Panc1 (cell line): ENCODE measurements at regions not wholly inside any gene's neighbourhood (a gene's known extent, or its start where the extent isn't known, plus 50 kb on each side); places are given as distances from the start of the nearest gene placed in this dataset.

Source experiments
- ATAC-seq: fragments of 200-7000 bp; cut with Tn5 transposase; 2 replicates; pipeline ENCODE4 v1.9.1; 2020; ENCODE audit warnings: mild to moderate bottlenecking, moderate library complexity
- BruUV-seq: library from RNA; stranded (reverse); fragments of 400-500 nt; replicated peaks from 2 replicates; lab custom pipeline; 2021; lab: Mats Ljungman, UMichigan
- CTCF ChIA-PET: fragments of 300-600 bp; sonication (Branson Sonifier 250); formaldehyde crosslinking; loops from one replicate; lab custom pipeline; 2022; ENCODE audit warnings: antibody characterized with exemption; lab: Charles Lee
- POLR2A ChIA-PET: fragments of 300-600 bp; sonication (Branson Sonifier 250); formaldehyde crosslinking; loops from one replicate; lab custom pipeline; 2022; ENCODE audit warnings: antibody characterized with exemption; lab: Charles Lee
- DNase-seq: peaks from one replicate; pipeline ENCODE4 v3.0.0-alpha.2; 2010; ENCODE audit warnings: low read depth, low spot score
- H3K27ac ChIP-seq: 2 replicates; pipeline ENCODE4 v1.5.1; 2011; ENCODE audit warnings: mild to moderate bottlenecking, low read length, inconsistent platforms
- H3K27me3 ChIP-seq: fragments of 200-500 bp; sonication (Bioruptor generic); 2 replicates; pipeline ENCODE4 v1.6.0; 2014; ENCODE audit warnings: low read length, inconsistent platforms; ENCODE audit not compliant: control insufficient read depth, insufficient read depth
- H3K36me3 ChIP-seq: fragments of 200-500 bp; sonication (Bioruptor generic); 2 replicates; pipeline ENCODE4 v1.5.1; 2014; ENCODE audit warnings: inconsistent platforms, mild to moderate bottlenecking, low read length, moderate library complexity; ENCODE audit not compliant: control insufficient read depth, insufficient read depth
- H3K4me1 ChIP-seq: 2 replicates; pipeline ENCODE4 v1.5.1; 2011; ENCODE audit warnings: inconsistent platforms, mild to moderate bottlenecking, low read length, moderate library complexity; ENCODE audit not compliant: control insufficient read depth, insufficient read depth
- H3K4me3 ChIP-seq, 2 experiments: 2 replicates each; pipeline ENCODE4 v1.5.1; 2011 to 2012; ENCODE audit warnings: low read depth in 2 of 2, low read length in 2 of 2, mild to moderate bottlenecking in 2 of 2, inconsistent platforms in 1 of 2, moderate library complexity in 1 of 2
- H3K9me3 ChIP-seq: fragments of 200-500 bp; sonication (Bioruptor generic); 2 replicates; pipeline ENCODE4 v1.5.1; 2014; ENCODE audit warnings: low read depth, mild to moderate bottlenecking, inconsistent platforms, low read length, moderate library complexity; ENCODE audit not compliant: control insufficient read depth, insufficient read depth
- CTCF ChIP-seq: fragments of 450-650 bp; IDR thresholded peaks from 2 replicates; pipeline ENCODE4 v1.5.1; 2017; ENCODE audit warnings: mild to moderate bottlenecking
- POLR2AphosphoS5 ChIP-seq: IDR thresholded peaks from 2 replicates; pipeline ENCODE4 v1.6.1; 2012; ENCODE audit warnings: mild to moderate bottlenecking, low read depth, low read length, moderate library complexity
- REST ChIP-seq, 2 experiments: IDR thresholded peaks; 2 replicates each; pipeline ENCODE4 v1.6.1; 2011 to 2012; ENCODE audit warnings: low read depth in 2 of 2, control low read depth in 1 of 2, low read length in 1 of 2, mild to moderate bottlenecking in 1 of 2, moderate library complexity in 1 of 2; ENCODE audit not compliant: insufficient read depth in 1 of 2
- SIN3A ChIP-seq: IDR thresholded peaks from 2 replicates; pipeline ENCODE4 v1.6.1; 2012; ENCODE audit warnings: low read depth, mild to moderate bottlenecking, low read length, moderate library complexity, borderline replicate concordance; ENCODE audit not compliant: insufficient read depth
- TCF7L2 ChIP-seq: IDR thresholded peaks from 2 replicates; pipeline ENCODE4 v1.6.1; 2011; ENCODE audit warnings: mild to moderate bottlenecking, low read depth, low read length, inconsistent platforms
- in situ Hi-C: cut with HindIII; loops from 2 replicates; pipeline ENCODE4 v1.10.0; 2016; ENCODE audit warnings: low sequenced_read_pairs, low pct_unique_long_range_greater_than_20kb
- intact Hi-C: fragments of 100-400 bp; cut with micrococcal nuclease; formaldehyde crosslinking; loops from one replicate; pipeline ENCODE4 v1.10.0; 2022; ENCODE audit not compliant: unreplicated experiment

GRCh38 chr16:87132361-87133014 lies 184.7 kb downstream of the C16orf95 start:
- no TSS peak for BruUV-seq
- H3K4me1 ChIP-seq = no peaks in the 10 kb centered on the region
- ATAC-seq = peak; percentile 54
- no peaks in the 10 kb centered on the region for H3K27me3 ChIP-seq
- intact Hi-C loops (no loop called here), in situ Hi-C loops (no loop called here)
- no peak overlapping the region for H3K4me3 ChIP-seq
- H3K27ac ChIP-seq = no peak overlapping the region
- DNase-seq = no peak
- POLR2A ChIA-PET = no interaction called here
- no peaks in the 10 kb centered on the region for H3K9me3 ChIP-seq
- H3K36me3 ChIP-seq = no peaks in the 10 kb centered on the region
- CTCF ChIA-PET = interaction anchor here (0.7 kb wide), 1 partner anchor 71 kb away, joined by 5 read pairs; no protein-coding TSS in a partner anchor
- no peak for TF ChIP-seq REST (IDR thresholded peaks at IDR 0.05; ENCODE audit: insufficient read depth in 1 of 2, low read depth in 2 of 2, low read length in 1 of 2)
- no peak for TF ChIP-seq CTCF
- TF ChIP-seq SIN3A = no peak
- no peak for TF ChIP-seq TCF7L2
- TF ChIP-seq POLR2AphosphoS5 = no peak

DNA sequence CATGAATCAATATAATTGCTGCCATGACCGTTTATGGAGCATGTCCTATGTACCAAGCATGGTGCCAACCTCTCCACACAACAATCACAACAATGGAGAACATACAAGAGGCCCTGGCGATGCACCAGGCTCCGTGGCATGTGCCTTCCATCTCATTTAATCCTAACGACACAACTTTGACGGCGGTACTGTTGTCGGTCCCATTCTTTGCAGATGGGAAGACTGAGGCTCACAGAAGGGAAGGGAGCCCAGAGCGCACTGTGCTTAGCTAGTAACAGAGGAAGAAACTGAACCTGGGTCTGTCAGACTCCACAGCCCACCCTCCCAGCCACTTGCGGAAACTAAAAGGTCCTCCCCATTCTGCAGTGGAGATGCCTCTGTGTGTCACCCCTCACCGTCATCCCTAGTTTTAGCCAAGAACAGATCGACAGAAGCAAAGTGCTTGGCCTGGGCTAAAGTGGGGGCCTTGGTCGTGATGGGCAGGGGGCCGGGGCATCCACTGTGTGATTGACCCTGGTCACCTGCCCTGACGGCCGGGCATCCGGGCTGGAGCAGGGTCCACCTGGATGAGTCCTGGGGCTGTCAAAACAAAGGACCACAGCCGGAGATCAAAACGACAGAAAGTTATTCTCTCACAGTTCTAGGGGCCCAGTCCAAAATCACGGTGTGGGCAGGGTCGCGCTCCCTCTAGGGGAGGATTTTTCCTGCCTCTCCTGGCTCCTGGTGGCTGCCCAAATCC lies 183.9 kb downstream of the C16orf95 start:
- in situ Hi-C loops = no loop called here
- Histone ChIP-seq H3K4me1 (no peaks in the 10 kb centered on the region), H3K27me3 (no peaks in the 10 kb centered on the region), H3K4me3 (no peak overlapping the region), H3K36me3 (no peaks in the 10 kb centered on the region), H3K27ac (no peak overlapping the region), H3K9me3 (no peaks in the 10 kb centered on the region)
- DNase-seq = no peak
- TF ChIP-seq SIN3A (no peak), CTCF (no peak), POLR2AphosphoS5 (no peak), TCF7L2 (no peak), REST (IDR thresholded peaks at IDR 0.05; ENCODE audit: insufficient read depth in 1 of 2, low read depth in 2 of 2, low read length in 1 of 2) (no peak)
- no TSS peak for BruUV-seq
- intact Hi-C loops = no loop called here
- POLR2A ChIA-PET = no interaction called here
- no peak for ATAC-seq
- CTCF ChIA-PET = interaction anchor here (0.7 kb wide), 1 partner anchor 70 kb away, joined by 5 read pairs; no protein-coding TSS in a partner anchor
